Left ventricle myocardium superior (tissue), 1 donor: ENCODE measurements at regions not wholly inside any gene's neighbourhood (a gene's known extent, or its start where the extent isn't known, plus 50 kb on each side); places are given as distances from the start of the nearest gene placed in this dataset.

Experiments
- ATAC-seq: fragments of 200-7000 bp; cut with Tn5 transposase; one replicate; pipeline ENCODE4 v1.9.1; 2020; ENCODE audit warnings: mild to moderate bottlenecking, moderate library complexity
- DNase-seq: peaks from one replicate; pipeline ENCODE4 v3.0.0-alpha.2; 2020
- intact Hi-C: fragments of 100-400 bp; cut with micrococcal nuclease; formaldehyde crosslinking; loops from one replicate; pipeline ENCODE4 v1.11.0; 2022
- donor health status: DM: no; HTN: yes; CAD: no; lungs with severe emphysema.

DNA sequence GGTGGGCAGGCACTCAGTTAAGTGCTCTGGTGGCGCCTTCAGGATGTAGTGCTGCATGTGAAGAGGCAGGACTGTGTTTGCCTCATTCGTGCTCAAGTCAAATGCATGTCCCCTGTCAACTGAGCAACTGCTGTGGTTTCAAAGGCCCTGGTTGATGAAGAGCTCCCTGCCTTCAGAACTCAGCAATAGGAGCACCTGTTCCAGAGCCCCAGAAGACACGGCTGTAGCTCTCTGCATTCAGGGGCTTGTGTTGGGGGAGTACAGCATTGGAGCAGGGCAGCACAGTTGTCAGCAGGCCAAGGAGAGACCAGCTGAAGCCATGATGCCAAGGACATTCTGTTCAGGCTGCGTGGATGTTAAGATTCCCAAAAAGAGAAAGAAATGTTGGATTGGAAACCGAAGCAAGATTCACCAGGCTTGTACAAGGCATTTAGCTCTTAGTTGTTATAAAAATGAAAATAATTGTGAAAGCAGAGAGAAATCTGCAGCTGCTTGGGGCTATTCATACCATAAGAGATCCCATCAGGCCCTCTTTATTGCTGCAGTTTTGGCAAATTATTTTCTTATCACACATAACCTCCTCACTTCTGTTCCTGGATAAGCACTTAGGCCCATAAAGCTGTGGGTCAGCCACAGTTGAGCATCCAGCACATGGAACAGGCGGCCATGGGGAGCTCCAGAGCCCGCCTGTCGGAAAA lies 252.4 kb upstream of the ZNF521 start:
- DNase-seq (no peak), ATAC-seq (no peak)
- intact Hi-C loops, result no loop called here

GRCh38 chr18:25599443-25599842 lies 247.5 kb upstream of the ZNF521 start:
- ATAC-seq, result no peak

GRCh38 chr18:25597476-25597875 lies 245.5 kb upstream of the ZNF521 start:
- intact Hi-C loops, result no loop called here
- DNase-seq (no peak), ATAC-seq (no peak)

More at GRCh38 chr18:25599443-25599842, 247.5 kb upstream of the ZNF521 start:
- intact Hi-C loops, result no loop called here
- no peak for DNase-seq

DNA sequence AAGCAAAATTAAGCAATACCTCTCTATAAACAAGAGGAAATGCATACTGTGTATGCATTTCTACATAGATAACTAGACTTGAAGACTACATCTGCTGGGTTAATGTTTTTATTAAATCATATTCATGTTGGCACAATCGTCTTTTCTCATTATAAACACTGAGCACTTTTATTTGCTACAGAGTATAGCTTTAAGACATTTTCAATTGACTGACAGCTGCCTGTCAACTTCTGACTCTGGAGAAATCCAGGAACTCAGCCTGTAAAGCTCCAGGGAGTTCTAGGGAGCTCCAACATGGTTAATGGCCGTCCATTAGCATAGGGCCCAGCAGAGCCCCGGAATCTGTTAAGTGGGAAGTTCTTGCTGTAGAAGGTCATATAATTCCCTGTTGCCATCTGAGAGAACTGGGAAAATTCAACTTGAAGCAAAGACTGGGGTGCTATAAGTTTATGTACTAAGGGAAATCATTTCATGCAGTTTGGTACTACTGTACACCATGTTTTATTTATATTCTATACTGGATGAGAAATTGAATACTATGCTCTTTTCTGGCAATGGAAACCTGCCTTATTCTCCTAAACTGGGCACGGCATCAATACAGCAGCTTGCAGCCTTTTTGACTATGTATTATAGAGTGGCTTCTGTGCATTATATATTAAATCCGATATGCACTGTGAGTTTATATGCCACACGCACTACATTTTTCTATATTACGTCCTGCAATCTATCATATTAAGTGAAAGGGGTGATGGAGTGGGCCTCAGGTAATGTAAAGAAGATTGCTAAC lies 243.5 kb upstream of the ZNF521 start:
- no peak for ATAC-seq
- no peak for DNase-seq
- intact Hi-C loops, result no loop called here

- DNase-seq (no peak), ATAC-seq (no peak)
- intact Hi-C loops, result no loop called here
These were observed 242.4 kb upstream of the ZNF521 start for GRCh38 chr18:25594351-25594750.

DNA sequence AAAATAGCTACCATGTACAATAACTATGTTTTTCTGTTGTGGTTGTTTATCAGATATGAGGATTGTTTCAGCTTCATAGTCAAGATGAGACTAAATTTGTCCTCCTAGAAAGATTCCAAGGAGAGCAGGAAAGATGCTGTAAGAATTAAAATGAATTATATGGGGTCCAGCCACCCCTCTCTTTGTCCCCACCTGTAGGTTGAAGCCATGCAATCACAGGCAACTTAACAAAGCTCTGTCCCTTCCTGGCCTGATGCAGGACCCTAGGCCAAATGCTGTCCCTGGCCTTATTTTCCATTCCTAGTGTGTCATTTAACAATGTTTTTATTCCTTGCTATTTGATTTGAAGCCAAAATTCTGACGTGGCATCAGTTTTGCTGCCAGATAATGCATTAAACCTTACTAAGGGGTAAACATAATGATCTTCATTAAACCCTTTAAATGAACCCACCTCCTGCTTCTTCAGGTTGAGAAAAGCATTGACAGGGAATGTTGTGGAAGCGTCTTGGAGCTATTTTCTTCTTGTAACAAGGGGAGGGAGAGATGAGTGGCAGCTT lies 240.9 kb upstream of the ZNF521 start:
- ATAC-seq (no peak), DNase-seq (no peak)
- intact Hi-C loops, result no loop called here

- intact Hi-C loops, result no loop called here
- ATAC-seq, result no peak
- no peak for DNase-seq
These were observed 238.5 kb upstream of the ZNF521 start for GRCh38 chr18:25590456-25590855.

GRCh38 chr18:25587545-25587944 lies 235.6 kb upstream of the ZNF521 start:
- intact Hi-C loops, result no loop called here
- ATAC-seq (no peak), DNase-seq (no peak)

- no peak for DNase-seq
- intact Hi-C loops, result no loop called here
- ATAC-seq, result no peak
These were observed 217.0 kb upstream of the ZNF521 start for GRCh38 chr18:25568986-25569385.

DNA sequence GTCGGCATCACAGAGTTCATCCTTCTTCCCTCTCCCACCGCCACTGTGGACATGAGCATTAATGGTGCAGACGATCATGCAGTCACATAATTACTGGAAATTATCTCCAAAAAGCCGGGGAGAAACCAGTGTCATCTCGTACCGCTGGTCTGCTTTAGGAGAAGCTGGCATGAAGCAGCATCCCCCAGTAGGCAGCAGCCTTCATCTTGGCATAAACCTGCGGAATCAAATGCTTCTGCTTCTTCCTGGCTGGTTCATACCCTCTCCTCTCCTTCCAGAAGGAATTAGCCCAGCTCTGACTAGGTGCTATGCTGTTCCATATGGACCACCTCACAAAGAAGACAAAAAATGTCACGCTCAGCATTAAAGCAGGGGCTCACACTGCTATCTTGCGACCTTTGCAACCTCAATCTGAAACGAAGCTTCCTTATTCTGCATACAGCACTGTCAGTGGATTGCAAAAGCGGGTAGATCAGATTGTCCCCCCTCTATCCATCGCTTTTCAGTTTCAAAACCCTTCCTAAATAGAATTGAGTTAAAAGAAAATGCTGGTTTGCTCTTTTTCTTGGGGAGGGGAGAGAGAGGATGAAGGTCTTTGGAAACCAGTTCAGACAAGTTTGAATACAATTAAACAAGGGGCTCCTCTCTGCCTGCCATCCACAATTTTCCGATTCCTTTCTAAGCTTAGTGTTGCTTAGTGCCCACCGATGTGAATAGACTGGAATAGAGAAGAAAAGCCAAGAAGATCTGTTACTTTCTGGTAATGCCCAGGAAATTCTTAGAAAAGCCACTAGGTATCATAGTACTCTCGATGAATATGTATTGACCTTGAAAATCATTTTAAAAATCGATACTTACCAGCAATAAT lies 212.1 kb upstream of the ZNF521 start:
- no peak for ATAC-seq
- no peak for DNase-seq
- intact Hi-C loops, result no loop called here

GRCh38 chr18:25563346-25563745 lies 211.4 kb upstream of the ZNF521 start:
- no peak for ATAC-seq
- intact Hi-C loops, result no loop called here
- no peak for DNase-seq

GRCh38 chr18:25561918-25562317 lies 210.0 kb upstream of the ZNF521 start:
- intact Hi-C loops, result no loop called here
- DNase-seq (no peak), ATAC-seq (no peak)

- ATAC-seq (peak; percentile 88), DNase-seq (peak; percentile 41)
- intact Hi-C loops, result no loop called here
These were observed 208.4 kb upstream of the ZNF521 start for GRCh38 chr18:25560369-25560768.

DNA sequence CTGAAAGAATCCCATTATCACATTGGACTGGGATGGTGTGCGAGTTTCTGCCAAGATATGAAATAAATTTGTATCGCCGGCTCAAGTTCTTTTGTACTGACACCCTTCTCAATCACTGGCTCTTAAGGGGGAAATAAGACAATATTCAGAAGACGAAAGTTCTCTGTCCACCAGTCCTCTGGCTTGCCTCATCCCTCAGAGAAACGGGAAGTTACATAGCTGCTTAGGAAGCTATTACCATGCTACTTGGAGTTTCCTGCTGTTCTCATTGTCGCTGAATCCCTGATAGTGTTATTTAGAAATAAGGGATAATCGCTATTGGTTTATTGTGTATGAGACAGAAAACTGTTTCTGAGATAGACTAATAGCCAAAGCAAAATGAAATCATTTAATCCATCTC lies 205.0 kb upstream of the ZNF521 start:
- DNase-seq (no peak), ATAC-seq (no peak)
- intact Hi-C loops, result no loop called here

- no peak for ATAC-seq
- intact Hi-C loops, result no loop called here
- DNase-seq, result no peak
These were observed 201.8 kb upstream of the ZNF521 start for GRCh38 chr18:25553631-25554263.

DNA sequence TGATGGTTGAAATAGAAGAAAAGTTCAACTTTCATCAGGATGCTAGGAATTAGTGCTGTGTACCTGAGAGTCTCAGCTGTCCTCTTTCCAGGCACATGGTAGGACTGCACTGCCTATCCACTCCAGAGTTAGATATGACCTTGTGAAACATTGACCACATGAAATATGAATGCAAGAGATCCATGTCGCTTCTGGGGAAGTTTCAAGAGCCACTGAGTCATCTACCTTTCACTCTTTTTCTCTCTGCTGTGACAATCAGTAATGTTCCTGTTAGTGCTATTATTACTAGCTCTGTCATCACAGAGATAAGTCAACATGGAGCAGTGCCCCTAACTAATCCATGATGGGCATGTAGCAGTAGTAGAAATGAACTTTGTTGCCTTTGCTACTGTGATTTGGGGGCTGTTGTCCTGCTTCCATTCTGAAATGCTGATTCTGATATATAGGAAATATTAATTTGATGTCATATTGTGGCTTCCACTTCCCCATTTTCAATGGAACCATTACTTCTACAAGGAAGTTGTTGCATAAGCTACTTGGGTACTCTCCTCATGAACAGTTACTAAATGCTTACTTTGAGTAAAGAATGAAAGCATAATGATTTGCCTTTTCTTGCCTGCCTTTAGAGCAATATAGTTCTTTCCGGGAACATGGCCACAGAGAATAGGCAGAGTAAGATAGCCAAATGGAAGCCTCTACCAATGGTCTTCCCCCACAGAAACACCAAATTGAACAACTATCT lies 192.8 kb upstream of the ZNF521 start:
- ATAC-seq (no peak), DNase-seq (no peak)
- intact Hi-C loops, result no loop called here

- intact Hi-C loops, result no loop called here
- DNase-seq (no peak), ATAC-seq (no peak)
These were observed 186.4 kb upstream of the ZNF521 start for GRCh38 chr18:25538175-25538922.

GRCh38 chr18:25535495-25535894 lies 183.5 kb upstream of the ZNF521 start:
- no peak for DNase-seq
- no peak for ATAC-seq
- intact Hi-C loops, result no loop called here
